Natural killer cell treated with Interleukin-12 subunit alpha and Interleukin-12 subunit beta and Interleukin-15 and Interleukin-18, amount 100 ng/mL, for 72 hours (primary cell): ENCODE measurements at regions not wholly inside any gene's neighbourhood (a gene's known extent, or its start where the extent isn't known, plus 50 kb on each side); places are given as distances from the start of the nearest gene placed in this dataset.

Source experiments
- ATAC-seq, 2 donors: fragments of 150-1000 bp; cut with Tn5 transposase in 1 of 2; sonication (Bioruptor Pico), chemical (Tn5 transposase) in 1 of 2; 2 replicates each; pipeline ENCODE4 v1.10.0; 2021
- DNase-seq: peaks from one replicate; pipeline ENCODE4 v3.0.0; 2022; ENCODE audit warnings: low spot score
- H3K27ac Mint-ChIP-seq, 2 donors: 1 replicate in 1 of 2; 2 replicates in 1 of 2; pipeline ENCODE4 v1.8.0; 2022; ENCODE audit warnings: mixed read lengths in 2 of 2, mild to moderate bottlenecking in 1 of 2, moderate library complexity in 1 of 2
- H3K27me3 Mint-ChIP-seq, 2 donors: 1 replicate in 1 of 2; 2 replicates in 1 of 2; pipeline ENCODE4 v1.8.0; 2022; ENCODE audit warnings: mixed read lengths in 2 of 2
- H3K36me3 Mint-ChIP-seq: one replicate; pipeline ENCODE4 v1.8.0; 2022; ENCODE audit warnings: mixed read lengths
- H3K4me1 Mint-ChIP-seq, 2 donors: 1 replicate in 1 of 2; 2 replicates in 1 of 2; pipeline ENCODE4 v1.8.0; 2022; ENCODE audit warnings: low read depth in 2 of 2, mixed read lengths in 2 of 2, mild to moderate bottlenecking in 1 of 2
- H3K4me3 Mint-ChIP-seq: one replicate; pipeline ENCODE4 v1.8.0; 2022; ENCODE audit warnings: mixed read lengths
- H3K9me3 Mint-ChIP-seq: 2 replicates; pipeline ENCODE4 v1.8.0; 2022; ENCODE audit warnings: mixed read lengths

- no peaks in the 10 kb centered on the region for H3K9me3 Mint-ChIP-seq
- H3K27ac Mint-ChIP-seq, result no peak overlapping the region
- H3K4me3 Mint-ChIP-seq, result no peak overlapping the region
- no peaks in the 10 kb centered on the region for H3K36me3 Mint-ChIP-seq
- no peaks in the 10 kb centered on the region for H3K4me1 Mint-ChIP-seq
- peaks cover 17 to 29% of the 10 kb centered on the region in 2 donors for H3K27me3 Mint-ChIP-seq
- ATAC-seq (no peak), DNase-seq (no peak)
Measured at GRCh38 chr14:51395361-51395849, 155.4 kb downstream of the TMX1 start.

GRCh38 chr14:51396222-51396815 is 156.3 kb downstream of the TMX1 start:
- Mint-ChIP-seq H3K36me3 (no peaks in the 10 kb centered on the region), H3K4me3 (no peak overlapping the region), H3K27ac (no peak overlapping the region), H3K27me3 (peaks cover 21 to 32% of the 10 kb centered on the region in 2 donors), H3K9me3 (no peaks in the 10 kb centered on the region), H3K4me1 (no peaks in the 10 kb centered on the region)
- DNase-seq (no peak), ATAC-seq (no peak)

GRCh38 chr14:51398898-51399297 is 158.9 kb downstream of the TMX1 start:
- Mint-ChIP-seq H3K9me3 (no peaks in the 10 kb centered on the region), H3K27ac (no peak overlapping the region), H3K27me3 (peaks cover 24 to 39% of the 10 kb centered on the region in 2 donors), H3K4me3 (no peak overlapping the region), H3K36me3 (no peaks in the 10 kb centered on the region), H3K4me1 (no peaks in the 10 kb centered on the region)
- ATAC-seq (no peak), DNase-seq (no peak)

GRCh38 chr14:51400139-51400538 is 160.1 kb downstream of the TMX1 start:
- no peaks in the 10 kb centered on the region for H3K9me3 Mint-ChIP-seq
- no peaks in the 10 kb centered on the region for H3K36me3 Mint-ChIP-seq
- no peaks in the 10 kb centered on the region for H3K4me1 Mint-ChIP-seq
- peaks cover 26 to 47% of the 10 kb centered on the region in 2 donors for H3K27me3 Mint-ChIP-seq
- no peak overlapping the region for H3K4me3 Mint-ChIP-seq
- no peak overlapping the region for H3K27ac Mint-ChIP-seq
- DNase-seq, result no peak
- ATAC-seq, result no peak

- no peak overlapping the region for H3K27ac Mint-ChIP-seq
- no peaks in the 10 kb centered on the region for H3K36me3 Mint-ChIP-seq
- no peaks in the 10 kb centered on the region for H3K9me3 Mint-ChIP-seq
- no peak overlapping the region for H3K4me3 Mint-ChIP-seq
- DNase-seq, result no peak
- ATAC-seq, result no peak
- peaks cover 25 to 52% of the 10 kb centered on the region in 2 donors for H3K27me3 Mint-ChIP-seq
- H3K4me1 Mint-ChIP-seq, result no peaks in the 10 kb centered on the region
Measured at GRCh38 chr14:51401272-51401671, 161.2 kb downstream of the TMX1 start.

GRCh38 chr14:51401756-51402155 is 161.7 kb downstream of the TMX1 start:
- H3K4me1 Mint-ChIP-seq, result no peaks in the 10 kb centered on the region
- H3K9me3 Mint-ChIP-seq, result no peaks in the 10 kb centered on the region

GRCh38 chr14:51410897-51411296 is 170.8 kb downstream of the TMX1 start:
- Mint-ChIP-seq H3K4me3 (no peak overlapping the region), H3K27me3 (peaks cover 31 to 48% of the 10 kb centered on the region in 2 donors), H3K9me3 (no peaks in the 10 kb centered on the region), H3K27ac (no peak overlapping the region), H3K36me3 (peaks cover 8% of the 10 kb centered on the region), H3K4me1 (no peaks in the 10 kb centered on the region)
- no peak for DNase-seq
- ATAC-seq, result no peak

More at GRCh38 chr14:51401756-51402155, 161.7 kb downstream of the TMX1 start:
- DNase-seq, result no peak
- no peaks in the 10 kb centered on the region for H3K36me3 Mint-ChIP-seq
- ATAC-seq, result no peak
- H3K27me3 Mint-ChIP-seq, result peaks cover 29 to 50% of the 10 kb centered on the region in 2 donors
- H3K4me3 Mint-ChIP-seq, result no peak overlapping the region
- no peak overlapping the region for H3K27ac Mint-ChIP-seq

- DNase-seq (no peak), ATAC-seq (no peak)
- Mint-ChIP-seq H3K36me3 (peaks cover 29% of the 10 kb centered on the region), H3K9me3 (peaks cover 21% of the 10 kb centered on the region), H3K4me3 (peak overlapping the region; percentile 8), H3K27me3 (peaks cover 23 to 28% of the 10 kb centered on the region in 2 donors), H3K27ac (peak overlapping the region in 1 of 2 donors; percentile 78), H3K4me1 (peaks cover 0 to 8% of the 10 kb centered on the region in 2 donors)
Measured at GRCh38 chr14:51419685-51420084, 179.6 kb downstream of the TMX1 start.

GRCh38 chr14:51422704-51423103 is 182.7 kb downstream of the TMX1 start:
- Mint-ChIP-seq H3K27ac (no peak overlapping the region), H3K9me3 (peaks cover 12% of the 10 kb centered on the region), H3K4me3 (no peak overlapping the region), H3K27me3 (peaks cover 9 to 12% of the 10 kb centered on the region in 2 donors), H3K36me3 (peaks cover 15% of the 10 kb centered on the region), H3K4me1 (peaks cover 0 to 8% of the 10 kb centered on the region in 2 donors)
- ATAC-seq (no peak), DNase-seq (no peak)

- Mint-ChIP-seq H3K27ac (no peak overlapping the region), H3K9me3 (peaks cover 10% of the 10 kb centered on the region), H3K27me3 (peaks cover 14 to 16% of the 10 kb centered on the region in 2 donors), H3K36me3 (peaks cover 11% of the 10 kb centered on the region), H3K4me3 (no peak overlapping the region), H3K4me1 (peaks cover 0 to 8% of the 10 kb centered on the region in 2 donors)
- DNase-seq (no peak), ATAC-seq (no peak)
Measured at GRCh38 chr14:51424041-51424440, 184.0 kb downstream of the TMX1 start.

- no peak overlapping the region for H3K27ac Mint-ChIP-seq
- H3K27me3 Mint-ChIP-seq, result peaks cover 20% of the 10 kb centered on the region in 2 donors
- H3K4me1 Mint-ChIP-seq, result peaks cover 0 to 6% of the 10 kb centered on the region in 2 donors
Measured at GRCh38 chr14:51424561-51425251, 184.7 kb downstream of the TMX1 start.

GRCh38 chr14:51428981-51429380 is 188.9 kb downstream of the TMX1 start:
- no peaks in the 10 kb centered on the region for H3K9me3 Mint-ChIP-seq
- DNase-seq (no peak), ATAC-seq (no peak)
- H3K4me3 Mint-ChIP-seq, result no peak overlapping the region
- H3K4me1 Mint-ChIP-seq, result no peaks in the 10 kb centered on the region
- no peak overlapping the region for H3K27ac Mint-ChIP-seq
- no peaks in the 10 kb centered on the region for H3K36me3 Mint-ChIP-seq
- peaks cover 25 to 40% of the 10 kb centered on the region in 2 donors for H3K27me3 Mint-ChIP-seq

More at GRCh38 chr14:51424561-51425251, 184.7 kb downstream of the TMX1 start:
- Mint-ChIP-seq H3K9me3 (peaks cover 10% of the 10 kb centered on the region), H3K36me3 (peaks cover 9% of the 10 kb centered on the region), H3K4me3 (no peak overlapping the region)
- no peak for ATAC-seq
- DNase-seq, result no peak

GRCh38 chr14:51430079-51430478 is 190.0 kb downstream of the TMX1 start:
- Mint-ChIP-seq H3K4me3 (no peak overlapping the region), H3K27me3 (peaks cover 28 to 40% of the 10 kb centered on the region in 2 donors), H3K36me3 (no peaks in the 10 kb centered on the region), H3K4me1 (no peaks in the 10 kb centered on the region), H3K27ac (no peak overlapping the region), H3K9me3 (no peaks in the 10 kb centered on the region)
- DNase-seq (no peak), ATAC-seq (no peak)

- H3K36me3 Mint-ChIP-seq, result no peaks in the 10 kb centered on the region
- DNase-seq (no peak), ATAC-seq (no peak)
- no peaks in the 10 kb centered on the region for H3K9me3 Mint-ChIP-seq
- H3K4me3 Mint-ChIP-seq, result no peak overlapping the region
- H3K4me1 Mint-ChIP-seq, result no peaks in the 10 kb centered on the region
- no peak overlapping the region for H3K27ac Mint-ChIP-seq
- peaks cover 30 to 46% of the 10 kb centered on the region in 2 donors for H3K27me3 Mint-ChIP-seq
Measured at GRCh38 chr14:51430633-51431032, 190.6 kb downstream of the TMX1 start.
